ENCODE measurements at regions not wholly inside any gene's neighbourhood (a gene's known extent, or its start where the extent isn't known, plus 50 kb on each side); places are given as distances from the start of the nearest gene placed in this dataset.

- Histone ChIP-seq H3K9me3 (ENCODE audit: low read depth, low read length) (no peaks in the 10 kb centered on the region), H3K4me3 (ENCODE audit: low read length) (no peak overlapping the region), H3K4me1 (ENCODE audit: insufficient read depth, low read length) (no peaks in the 10 kb centered on the region), H3K27me3 (ENCODE audit: insufficient read depth, low read length) (no peaks in the 10 kb centered on the region)
Observed at GRCh38 chr13:72195044-72195704, 328.2 kb upstream of the DACH1 start.

- no peaks in the 10 kb centered on the region for H3K4me1 ChIP-seq (ENCODE audit: insufficient read depth, low read length)
- H3K9me3 ChIP-seq (ENCODE audit: low read depth, low read length): no peaks in the 10 kb centered on the region
- no peaks in the 10 kb centered on the region for H3K27me3 ChIP-seq (ENCODE audit: insufficient read depth, low read length)
- no peak overlapping the region for H3K4me3 ChIP-seq (ENCODE audit: low read length)
Observed at GRCh38 chr13:72194523-72194922, 327.5 kb upstream of the DACH1 start.

GRCh38 chr13:72186730-72187422 lies 319.9 kb upstream of the DACH1 start:
- no peaks in the 10 kb centered on the region for H3K4me1 ChIP-seq (ENCODE audit: insufficient read depth, low read length)
- no peaks in the 10 kb centered on the region for H3K27me3 ChIP-seq (ENCODE audit: insufficient read depth, low read length)
- H3K9me3 ChIP-seq (ENCODE audit: low read depth, low read length): no peaks in the 10 kb centered on the region
- no peak overlapping the region for H3K4me3 ChIP-seq (ENCODE audit: low read length)

- no peaks in the 10 kb centered on the region for H3K27me3 ChIP-seq (ENCODE audit: insufficient read depth, low read length)
- no peak overlapping the region for H3K4me3 ChIP-seq (ENCODE audit: low read length)
- no peaks in the 10 kb centered on the region for H3K4me1 ChIP-seq (ENCODE audit: insufficient read depth, low read length)
- no peaks in the 10 kb centered on the region for H3K9me3 ChIP-seq (ENCODE audit: low read depth, low read length)
Observed at GRCh38 chr13:72185776-72186175, 318.8 kb upstream of the DACH1 start.

GRCh38 chr13:72181661-72182060 lies 314.7 kb upstream of the DACH1 start:
- no peaks in the 10 kb centered on the region for H3K9me3 ChIP-seq (ENCODE audit: low read depth, low read length)

GRCh38 chr13:72180253-72180952 lies 313.4 kb upstream of the DACH1 start:
- Histone ChIP-seq H3K27me3 (ENCODE audit: insufficient read depth, low read length) (no peaks in the 10 kb centered on the region), H3K9me3 (ENCODE audit: low read depth, low read length) (no peaks in the 10 kb centered on the region), H3K4me3 (ENCODE audit: low read length) (no peak overlapping the region), H3K4me1 (ENCODE audit: insufficient read depth, low read length) (no peaks in the 10 kb centered on the region)

More at GRCh38 chr13:72181661-72182060, 314.7 kb upstream of the DACH1 start:
- no peaks in the 10 kb centered on the region for H3K27me3 ChIP-seq (ENCODE audit: insufficient read depth, low read length)
- no peak overlapping the region for H3K4me3 ChIP-seq (ENCODE audit: low read length)
- no peaks in the 10 kb centered on the region for H3K4me1 ChIP-seq (ENCODE audit: insufficient read depth, low read length)

GRCh38 chr13:72174549-72174948 lies 307.5 kb upstream of the DACH1 start:
- Histone ChIP-seq H3K27me3 (ENCODE audit: insufficient read depth, low read length) (no peaks in the 10 kb centered on the region), H3K9me3 (ENCODE audit: low read depth, low read length) (no peaks in the 10 kb centered on the region), H3K4me1 (ENCODE audit: insufficient read depth, low read length) (no peaks in the 10 kb centered on the region), H3K4me3 (ENCODE audit: low read length) (no peak overlapping the region)

GRCh38 chr13:72170571-72170970 lies 303.6 kb upstream of the DACH1 start:
- Histone ChIP-seq H3K27me3 (ENCODE audit: insufficient read depth, low read length) (no peaks in the 10 kb centered on the region), H3K4me1 (ENCODE audit: insufficient read depth, low read length) (no peaks in the 10 kb centered on the region), H3K4me3 (ENCODE audit: low read length) (no peak overlapping the region), H3K9me3 (ENCODE audit: low read depth, low read length) (no peaks in the 10 kb centered on the region)

GRCh38 chr13:72168126-72168855 lies 301.3 kb upstream of the DACH1 start:
- Histone ChIP-seq H3K27me3 (ENCODE audit: insufficient read depth, low read length) (no peaks in the 10 kb centered on the region), H3K9me3 (ENCODE audit: low read depth, low read length) (no peaks in the 10 kb centered on the region), H3K4me1 (ENCODE audit: insufficient read depth, low read length) (no peaks in the 10 kb centered on the region)

GRCh38 chr13:72166102-72166650 lies 299.2 kb upstream of the DACH1 start:
- H3K4me3 ChIP-seq (ENCODE audit: low read length): no peak overlapping the region
- H3K9me3 ChIP-seq (ENCODE audit: low read depth, low read length): no peaks in the 10 kb centered on the region
- H3K4me1 ChIP-seq (ENCODE audit: insufficient read depth, low read length): no peaks in the 10 kb centered on the region
- H3K27me3 ChIP-seq (ENCODE audit: insufficient read depth, low read length): no peaks in the 10 kb centered on the region

More at GRCh38 chr13:72168126-72168855, 301.3 kb upstream of the DACH1 start:
- H3K4me3 ChIP-seq (ENCODE audit: low read length): no peak overlapping the region

GRCh38 chr13:72165276-72165675 lies 298.3 kb upstream of the DACH1 start:
- H3K4me1 ChIP-seq (ENCODE audit: insufficient read depth, low read length): no peaks in the 10 kb centered on the region
- H3K9me3 ChIP-seq (ENCODE audit: low read depth, low read length): no peaks in the 10 kb centered on the region
- no peaks in the 10 kb centered on the region for H3K27me3 ChIP-seq (ENCODE audit: insufficient read depth, low read length)
- no peak overlapping the region for H3K4me3 ChIP-seq (ENCODE audit: low read length)

- Histone ChIP-seq H3K27me3 (ENCODE audit: insufficient read depth, low read length) (no peaks in the 10 kb centered on the region), H3K9me3 (ENCODE audit: low read depth, low read length) (no peaks in the 10 kb centered on the region), H3K4me3 (ENCODE audit: low read length) (no peak overlapping the region), H3K4me1 (ENCODE audit: insufficient read depth, low read length) (no peaks in the 10 kb centered on the region)
Observed at GRCh38 chr13:72164811-72165210, 297.8 kb upstream of the DACH1 start.

GRCh38 chr13:72163678-72164077 lies 296.7 kb upstream of the DACH1 start:
- Histone ChIP-seq H3K4me3 (ENCODE audit: low read length) (no peak overlapping the region), H3K4me1 (ENCODE audit: insufficient read depth, low read length) (no peaks in the 10 kb centered on the region), H3K27me3 (ENCODE audit: insufficient read depth, low read length) (no peaks in the 10 kb centered on the region), H3K9me3 (ENCODE audit: low read depth, low read length) (no peaks in the 10 kb centered on the region)

- Histone ChIP-seq H3K4me3 (ENCODE audit: low read length) (no peak overlapping the region), H3K4me1 (ENCODE audit: insufficient read depth, low read length) (no peaks in the 10 kb centered on the region), H3K9me3 (ENCODE audit: low read depth, low read length) (no peaks in the 10 kb centered on the region), H3K27me3 (ENCODE audit: insufficient read depth, low read length) (no peaks in the 10 kb centered on the region)
Observed at GRCh38 chr13:72160977-72161376, 294.0 kb upstream of the DACH1 start.

GRCh38 chr13:72156760-72157159 lies 289.8 kb upstream of the DACH1 start:
- Histone ChIP-seq H3K4me1 (ENCODE audit: insufficient read depth, low read length) (no peaks in the 10 kb centered on the region), H3K27me3 (ENCODE audit: insufficient read depth, low read length) (no peaks in the 10 kb centered on the region), H3K4me3 (ENCODE audit: low read length) (no peak overlapping the region), H3K9me3 (ENCODE audit: low read depth, low read length) (no peaks in the 10 kb centered on the region)
